ENCODE measurements at regions not wholly inside any gene's neighbourhood (a gene's known extent, or its start where the extent isn't known, plus 50 kb on each side); places are given as distances from the start of the nearest gene placed in this dataset.
"Not testable (repeated sequence)": the region's sequence is repeated elsewhere in the genome, so short reads cannot be mapped to it uniquely, and the experiment has no call there.

GRCh38 chr1:19550437-19550836 is 65.1 kb upstream of the CAPZB start:
- H3K27me3 ChIP-seq (ENCODE audit: control insufficient read depth in 1 of 2, insufficient read depth in 2 of 2, low read length in 1 of 2); DNase-seq; H3K4me1 ChIP-seq (ENCODE audit: control insufficient read depth in 1 of 2, insufficient read depth in 2 of 2, low read length in 2 of 2); H3K9me3 ChIP-seq (ENCODE audit: control insufficient read depth, low read length); ATAC-seq (ENCODE audit: low FRiP score); H3K36me3 ChIP-seq (ENCODE audit: control insufficient read depth in 1 of 2, insufficient read depth in 2 of 2, low read length in 1 of 2); H3K4me3 ChIP-seq (ENCODE audit: low read length in 2 of 2); intact Hi-C loops (cut with DNase I); H3K27ac ChIP-seq (ENCODE audit: low read depth in 1 of 2, low read length in 2 of 2): not testable (repeated sequence)
- 62 to 73% methylated on average over 7 of the region's 7 CpGs for WGBS, 2 donors

DNA sequence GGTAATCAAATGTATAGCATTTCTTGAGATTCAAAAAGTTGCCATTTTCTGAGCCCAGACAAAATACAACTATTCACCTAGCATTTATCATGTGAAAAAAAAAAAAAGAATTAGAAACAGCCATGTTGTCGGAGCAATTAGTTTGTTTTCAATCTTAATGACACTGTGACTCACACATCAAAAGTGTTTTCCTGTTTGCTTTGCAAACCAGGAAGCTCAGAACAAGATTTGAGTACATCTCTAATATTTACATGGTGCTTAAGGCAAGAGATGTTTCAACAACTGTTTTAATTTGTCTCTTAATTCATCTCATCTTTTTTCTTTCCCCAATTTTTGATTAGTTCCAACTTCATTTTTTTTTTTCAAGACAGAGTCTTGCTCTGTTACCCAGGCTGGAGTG is 62.5 kb upstream of the CAPZB start:
- Histone ChIP-seq H3K4me3 (ENCODE audit: low read length in 2 of 2) (no peak overlapping the region), H3K27ac (ENCODE audit: low read depth in 1 of 2, low read length in 2 of 2) (no peak overlapping the region), H3K27me3 (ENCODE audit: control insufficient read depth in 1 of 2, insufficient read depth in 2 of 2, low read length in 1 of 2) (no peaks in the 10 kb centered on the region), H3K9me3 (ENCODE audit: control insufficient read depth, low read length) (peaks cover 3% of the 10 kb centered on the region), H3K4me1 (ENCODE audit: control insufficient read depth in 1 of 2, insufficient read depth in 2 of 2, low read length in 2 of 2) (no peaks in the 10 kb centered on the region), H3K36me3 (ENCODE audit: control insufficient read depth in 1 of 2, insufficient read depth in 2 of 2, low read length in 1 of 2) (no peaks in the 10 kb centered on the region)
- no peak for DNase-seq
- intact Hi-C loops (cut with DNase I), result no loop called here
- WGBS, 2 donors, result 88 to 89% methylated on average over 1 of the region's 1 CpG
- ATAC-seq (ENCODE audit: low FRiP score), result no peak

DNA sequence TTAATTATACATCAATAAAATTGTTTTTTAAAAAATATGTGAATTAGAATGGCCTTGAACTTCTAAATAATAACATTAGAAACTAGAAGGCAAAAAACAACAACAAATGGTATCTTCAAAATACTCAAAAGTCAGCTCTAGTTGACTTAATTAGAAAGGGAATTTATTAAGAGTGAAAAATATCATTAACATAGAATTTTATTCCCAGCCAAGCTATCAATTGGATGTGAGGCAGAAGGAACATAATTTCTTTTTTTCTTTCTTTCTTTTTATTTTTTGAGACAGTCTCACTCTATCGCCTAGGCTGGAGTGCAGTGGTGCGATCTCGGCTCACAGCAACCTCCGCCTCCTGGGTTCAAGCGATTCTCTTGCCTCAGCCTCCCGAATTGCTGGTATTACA is 51.2 kb upstream of the CAPZB start:
- intact Hi-C loops (cut with DNase I), result no loop called here
- 97 to 99% methylated on average over 6 of the region's 6 CpGs for WGBS, 2 donors

GRCh38 chr1:19535214-19535613 is 49.9 kb upstream of the CAPZB start:
- Histone ChIP-seq H3K36me3 (ENCODE audit: control insufficient read depth in 1 of 2, insufficient read depth in 2 of 2, low read length in 1 of 2) (no peaks in the 10 kb centered on the region), H3K27me3 (ENCODE audit: control insufficient read depth in 1 of 2, insufficient read depth in 2 of 2, low read length in 1 of 2) (no peaks in the 10 kb centered on the region), H3K4me1 (ENCODE audit: control insufficient read depth in 1 of 2, insufficient read depth in 2 of 2, low read length in 2 of 2) (no peaks in the 10 kb centered on the region), H3K4me3 (ENCODE audit: low read length in 2 of 2) (no peak overlapping the region), H3K27ac (ENCODE audit: low read depth in 1 of 2, low read length in 2 of 2) (no peak overlapping the region), H3K9me3 (ENCODE audit: control insufficient read depth, low read length) (peaks cover 2% of the 10 kb centered on the region)
- 91 to 93% methylated on average over 3 of the region's 3 CpGs for WGBS, 2 donors
- intact Hi-C loops (cut with DNase I), result no loop called here
- DNase-seq (no peak), ATAC-seq (ENCODE audit: low FRiP score) (no peak)

More for the DNA sequence above, 51.2 kb upstream of the CAPZB start:
- no peaks in the 10 kb centered on the region for H3K9me3 ChIP-seq (ENCODE audit: control insufficient read depth, low read length)
- no peak overlapping the region for H3K27ac ChIP-seq (ENCODE audit: low read depth in 1 of 2, low read length in 2 of 2)
- no peaks in the 10 kb centered on the region for H3K4me1 ChIP-seq (ENCODE audit: control insufficient read depth in 1 of 2, insufficient read depth in 2 of 2, low read length in 2 of 2)
- DNase-seq (no peak), ATAC-seq (ENCODE audit: low FRiP score) (no peak)
- H3K4me3 ChIP-seq (ENCODE audit: low read length in 2 of 2), result no peak overlapping the region
- no peaks in the 10 kb centered on the region for H3K36me3 ChIP-seq (ENCODE audit: control insufficient read depth in 1 of 2, insufficient read depth in 2 of 2, low read length in 1 of 2)
- no peaks in the 10 kb centered on the region for H3K27me3 ChIP-seq (ENCODE audit: control insufficient read depth in 1 of 2, insufficient read depth in 2 of 2, low read length in 1 of 2)
